Stomach smooth muscle (tissue), 2 donors: ENCODE measurements at regions not wholly inside any gene's neighbourhood (a gene's known extent, or its start where the extent isn't known, plus 50 kb on each side); places are given as distances from the start of the nearest gene placed in this dataset.

ENCODE experiments used
- H3K27ac ChIP-seq: one replicate; pipeline ENCODE4 v1.7.0; 2013; ENCODE audit warnings: mild to moderate bottlenecking, low read length, inconsistent platforms
- H3K27me3 ChIP-seq, 2 donors: one replicate each; pipeline ENCODE4 v1.7.0; 2013; ENCODE audit warnings: low read length in 2 of 2; ENCODE audit not compliant: insufficient read depth in 2 of 2, control insufficient read depth in 1 of 2
- H3K36me3 ChIP-seq, 2 donors: one replicate each; pipeline ENCODE4 v1.7.0; 2013; ENCODE audit warnings: low read length in 2 of 2; ENCODE audit not compliant: control insufficient read depth in 2 of 2, insufficient read depth in 2 of 2
- H3K4me1 ChIP-seq: one replicate; pipeline ENCODE4 v1.7.0; 2013; ENCODE audit warnings: low read length; ENCODE audit not compliant: control insufficient read depth, insufficient read depth
- H3K4me3 ChIP-seq, 2 donors: one replicate each; pipeline ENCODE4 v1.7.0; 2013; ENCODE audit warnings: low read length in 2 of 2
- H3K9ac ChIP-seq, 2 donors: one replicate each; pipeline ENCODE4 v1.7.0; 2013; ENCODE audit warnings: low read length in 2 of 2, mild to moderate bottlenecking in 1 of 2
- H3K9me3 ChIP-seq, 2 donors: one replicate each; pipeline ENCODE4 v1.7.0; 2013; ENCODE audit warnings: low read length in 2 of 2; ENCODE audit not compliant: control insufficient read depth in 2 of 2
- donor health status: healthy.
- donor health status: Pancreatic carcinoma.

DNA sequence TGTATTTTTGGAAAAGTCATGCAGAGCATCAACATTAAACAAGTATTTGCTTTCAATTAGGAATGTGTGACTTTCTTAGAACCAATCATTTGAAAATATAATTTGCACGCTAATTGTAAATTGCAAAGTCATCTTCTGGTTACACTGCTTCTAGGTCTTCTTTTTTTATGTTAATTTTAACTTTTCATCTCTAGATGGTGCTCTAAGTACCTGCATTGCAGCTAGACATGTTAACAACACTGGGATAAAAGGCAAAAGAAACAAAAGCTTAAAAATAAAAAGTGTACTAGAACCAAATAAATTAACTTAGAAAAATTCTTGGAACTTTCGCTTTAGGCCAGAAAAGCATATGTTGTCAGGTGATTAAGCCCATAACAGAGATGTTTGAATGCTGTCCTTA is 2758.2 kb downstream of the PCDH9 start:
- Histone ChIP-seq H3K27ac (no peak overlapping the region), H3K4me3 (no peak overlapping the region), H3K9me3 (no peaks in the 10 kb centered on the region), H3K36me3 (no peaks in the 10 kb centered on the region), H3K4me1 (no peaks in the 10 kb centered on the region), H3K9ac (no peak overlapping the region), H3K27me3 (no peaks in the 10 kb centered on the region)

DNA sequence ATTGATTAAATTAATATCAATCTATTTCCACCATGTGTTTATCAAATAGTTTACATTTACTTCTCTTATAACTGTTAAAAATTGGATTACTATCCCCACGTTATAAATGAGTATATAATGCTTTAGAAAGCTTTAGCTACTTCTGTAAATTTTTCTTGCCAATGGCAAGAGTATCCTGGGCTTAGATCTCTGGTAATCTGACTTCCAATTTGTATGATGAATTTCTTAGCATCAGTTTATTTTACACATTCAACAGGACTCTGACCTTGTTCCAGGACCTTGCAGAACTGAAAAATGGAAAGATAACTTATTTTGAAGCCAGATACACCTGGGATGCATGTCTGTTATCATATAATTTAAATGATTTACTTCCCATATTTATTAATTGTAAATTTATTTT is 2759.4 kb downstream of the PCDH9 start:
- Histone ChIP-seq H3K27me3 (no peaks in the 10 kb centered on the region), H3K9me3 (no peaks in the 10 kb centered on the region), H3K36me3 (no peaks in the 10 kb centered on the region), H3K27ac (no peak overlapping the region), H3K9ac (no peak overlapping the region), H3K4me3 (no peak overlapping the region), H3K4me1 (no peaks in the 10 kb centered on the region)

DNA sequence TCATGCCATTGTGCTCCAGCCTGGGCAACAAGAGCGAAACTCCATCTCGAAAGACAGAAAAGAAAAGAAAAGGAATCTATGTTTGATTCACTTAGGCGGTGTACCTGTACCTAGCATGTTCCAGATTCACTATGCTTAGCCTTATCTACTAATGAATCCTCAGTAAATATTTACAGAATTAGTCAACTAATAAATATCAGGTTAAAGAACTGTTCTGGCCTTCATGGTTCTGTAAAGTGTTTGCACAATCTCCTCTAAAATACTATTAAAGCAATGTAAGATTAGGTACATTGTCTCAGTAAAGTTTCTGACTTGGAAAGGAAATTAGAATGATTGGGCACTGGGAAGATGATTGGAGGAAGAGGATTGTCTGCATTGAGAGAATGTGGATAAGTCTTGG is 2770.4 kb downstream of the PCDH9 start:
- H3K27ac ChIP-seq: no peak overlapping the region
- H3K9me3 ChIP-seq: no peaks in the 10 kb centered on the region
- no peak overlapping the region for H3K4me3 ChIP-seq
- H3K4me1 ChIP-seq: no peaks in the 10 kb centered on the region
- H3K27me3 ChIP-seq: no peaks in the 10 kb centered on the region
- H3K36me3 ChIP-seq: no peaks in the 10 kb centered on the region
- no peak overlapping the region for H3K9ac ChIP-seq

DNA sequence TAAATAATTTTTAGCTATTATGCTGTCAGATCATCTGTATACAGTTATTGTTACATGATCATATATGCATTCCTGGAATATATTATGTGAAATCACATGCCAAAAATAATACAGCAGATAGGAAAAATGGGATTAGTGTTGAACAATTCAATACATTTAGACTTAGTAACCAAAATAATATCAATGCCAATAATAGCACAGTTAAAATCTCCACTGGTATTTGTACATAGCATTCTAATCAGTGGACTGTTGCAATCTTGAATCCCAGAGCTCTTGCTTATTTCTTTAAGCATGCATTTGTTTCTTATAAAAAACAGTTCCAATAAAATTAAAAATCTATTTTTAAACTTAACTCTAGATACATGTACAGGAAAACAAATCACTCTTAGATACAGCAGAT is 2772.2 kb downstream of the PCDH9 start:
- no peaks in the 10 kb centered on the region for H3K36me3 ChIP-seq
- H3K27ac ChIP-seq: no peak overlapping the region
- H3K4me3 ChIP-seq: no peak overlapping the region
- no peak overlapping the region for H3K9ac ChIP-seq
- no peaks in the 10 kb centered on the region for H3K27me3 ChIP-seq
- H3K9me3 ChIP-seq: no peaks in the 10 kb centered on the region
- H3K4me1 ChIP-seq: no peaks in the 10 kb centered on the region

DNA sequence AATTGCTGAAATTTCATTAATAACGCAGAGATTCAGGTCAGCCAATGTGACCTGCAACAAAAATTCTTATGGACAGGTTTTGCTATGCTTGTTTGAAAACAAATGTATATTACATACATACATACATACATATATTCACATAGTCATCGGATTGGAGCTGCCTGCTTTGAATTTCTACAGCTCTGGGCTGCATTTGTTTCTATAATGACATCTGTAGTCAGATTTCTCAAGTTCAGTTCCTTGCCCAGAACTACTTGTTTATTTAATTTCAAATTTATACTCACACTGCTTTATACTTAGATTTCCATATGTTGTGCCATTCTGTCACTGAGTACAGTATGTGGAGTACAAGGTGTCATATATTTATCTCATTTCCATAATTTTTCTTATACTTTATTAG is 2775.0 kb downstream of the PCDH9 start:
- Histone ChIP-seq H3K4me3 (no peak overlapping the region), H3K27ac (no peak overlapping the region), H3K4me1 (no peaks in the 10 kb centered on the region), H3K9me3 (no peaks in the 10 kb centered on the region), H3K9ac (no peak overlapping the region), H3K27me3 (no peaks in the 10 kb centered on the region), H3K36me3 (no peaks in the 10 kb centered on the region)

DNA sequence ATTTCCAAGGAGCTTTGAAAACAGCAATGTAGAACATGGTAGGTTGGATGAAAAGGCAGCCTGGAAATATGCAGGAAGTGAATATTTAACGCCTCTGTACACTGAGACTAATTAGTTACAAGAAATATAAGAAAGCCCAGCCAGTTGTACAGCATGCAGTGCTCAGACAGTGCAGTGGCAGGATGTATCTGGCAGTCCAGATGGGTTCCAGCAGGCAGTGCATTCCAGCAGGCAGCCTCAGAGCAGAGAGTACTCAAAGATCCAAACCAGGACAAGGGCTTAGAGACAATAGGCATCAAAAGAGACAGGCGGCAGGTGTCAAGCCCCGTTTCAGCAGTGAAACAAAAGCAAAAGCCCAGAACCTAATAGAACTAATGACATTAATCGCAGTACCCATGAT is 2776.3 kb downstream of the PCDH9 start:
- Histone ChIP-seq H3K9me3 (no peaks in the 10 kb centered on the region), H3K4me1 (no peaks in the 10 kb centered on the region), H3K27ac (no peak overlapping the region), H3K36me3 (no peaks in the 10 kb centered on the region), H3K9ac (no peak overlapping the region), H3K27me3 (no peaks in the 10 kb centered on the region), H3K4me3 (no peak overlapping the region)

DNA sequence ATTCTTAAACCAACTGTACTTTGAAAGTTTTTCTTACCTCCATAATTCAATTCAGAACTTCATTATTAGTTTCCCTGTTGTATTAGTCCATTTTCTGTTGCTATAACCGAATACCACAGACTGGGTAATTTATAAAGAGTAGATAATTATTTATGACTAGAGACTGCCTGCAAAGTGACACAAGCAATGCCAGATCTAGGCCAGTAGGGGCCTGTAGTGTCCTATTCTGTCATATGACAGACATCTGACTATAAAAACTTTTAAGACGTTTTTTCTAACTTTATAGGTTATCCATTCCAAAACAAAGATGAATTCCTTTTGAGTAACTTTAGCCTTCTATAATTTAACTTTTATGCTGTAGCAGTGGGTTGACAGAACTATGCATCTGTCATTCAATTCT is 2783.8 kb downstream of the PCDH9 start:
- no peaks in the 10 kb centered on the region for H3K27me3 ChIP-seq
- no peaks in the 10 kb centered on the region for H3K4me1 ChIP-seq
- no peak overlapping the region for H3K27ac ChIP-seq
- no peaks in the 10 kb centered on the region for H3K36me3 ChIP-seq
- no peaks in the 10 kb centered on the region for H3K9me3 ChIP-seq
- H3K9ac ChIP-seq: no peak overlapping the region
- H3K4me3 ChIP-seq: no peak overlapping the region

DNA sequence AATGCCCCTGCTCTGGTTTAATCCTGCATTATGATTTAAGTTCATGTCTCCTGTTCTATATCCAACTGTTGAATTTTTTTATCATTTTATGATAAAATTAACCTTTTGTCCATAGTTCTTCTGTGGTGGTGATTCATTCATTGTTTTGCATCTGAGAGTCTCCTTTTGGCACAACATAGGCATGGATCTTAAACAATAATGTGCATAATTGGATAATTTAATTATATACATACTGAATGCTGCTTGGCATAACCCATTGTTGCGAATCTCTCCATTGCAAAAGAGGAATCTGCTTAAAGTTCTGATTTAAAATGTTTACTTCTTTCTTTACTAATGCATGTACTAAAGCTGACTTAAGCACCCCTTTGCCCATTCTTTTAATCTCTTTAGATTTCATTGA is 2788.4 kb downstream of the PCDH9 start:
- H3K4me1 ChIP-seq: no peaks in the 10 kb centered on the region
- no peak overlapping the region for H3K4me3 ChIP-seq
- no peaks in the 10 kb centered on the region for H3K36me3 ChIP-seq
- H3K27me3 ChIP-seq: no peaks in the 10 kb centered on the region
- no peak overlapping the region for H3K9ac ChIP-seq
- H3K9me3 ChIP-seq: no peaks in the 10 kb centered on the region
- no peak overlapping the region for H3K27ac ChIP-seq

DNA sequence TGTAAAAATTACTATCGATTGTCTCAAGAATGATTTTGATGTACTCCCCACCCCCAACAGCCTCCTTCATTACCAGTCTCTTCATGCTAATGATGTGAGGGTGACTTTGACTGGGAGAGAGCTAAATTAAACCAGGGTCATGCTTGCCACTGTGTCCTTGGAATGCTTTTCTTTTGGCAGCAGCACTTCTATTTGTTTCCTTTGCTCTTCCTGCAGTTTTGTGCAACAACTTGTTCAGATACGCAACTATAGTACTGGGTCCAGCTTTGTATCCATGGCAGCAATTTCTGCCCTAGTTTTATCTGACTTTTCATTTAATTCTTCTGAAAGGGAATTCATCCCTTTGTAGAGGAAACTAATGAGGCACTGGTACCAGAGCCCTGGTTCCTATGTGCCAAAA is 2792.1 kb downstream of the PCDH9 start:
- Histone ChIP-seq H3K4me3 (no peak overlapping the region), H3K27ac (no peak overlapping the region), H3K9ac (no peak overlapping the region), H3K36me3 (no peaks in the 10 kb centered on the region), H3K4me1 (no peaks in the 10 kb centered on the region), H3K27me3 (no peaks in the 10 kb centered on the region), H3K9me3 (no peaks in the 10 kb centered on the region)

DNA sequence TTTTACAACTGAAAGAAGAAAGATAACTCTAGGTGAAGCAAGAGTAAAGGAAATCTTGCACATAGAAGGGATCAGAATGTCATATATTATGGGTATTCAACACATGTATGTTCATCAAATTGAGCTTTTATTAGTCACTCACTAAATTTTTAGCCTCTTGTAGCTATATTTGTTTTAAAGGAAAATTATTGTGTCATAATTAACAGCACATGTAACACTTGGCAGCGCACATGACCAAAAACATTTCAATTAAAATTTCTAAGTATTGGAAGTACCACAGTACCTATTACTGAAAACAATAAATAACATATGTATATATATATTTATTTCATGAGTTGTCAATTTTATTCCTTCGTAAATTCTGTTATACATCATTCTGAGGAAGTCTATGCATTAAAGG is 2800.4 kb downstream of the PCDH9 start:
- H3K4me1 ChIP-seq: no peaks in the 10 kb centered on the region
- no peaks in the 10 kb centered on the region for H3K27me3 ChIP-seq
- H3K27ac ChIP-seq: no peak overlapping the region
- no peaks in the 10 kb centered on the region for H3K9me3 ChIP-seq
- no peak overlapping the region for H3K9ac ChIP-seq
- H3K36me3 ChIP-seq: no peaks in the 10 kb centered on the region
- no peak overlapping the region for H3K4me3 ChIP-seq

DNA sequence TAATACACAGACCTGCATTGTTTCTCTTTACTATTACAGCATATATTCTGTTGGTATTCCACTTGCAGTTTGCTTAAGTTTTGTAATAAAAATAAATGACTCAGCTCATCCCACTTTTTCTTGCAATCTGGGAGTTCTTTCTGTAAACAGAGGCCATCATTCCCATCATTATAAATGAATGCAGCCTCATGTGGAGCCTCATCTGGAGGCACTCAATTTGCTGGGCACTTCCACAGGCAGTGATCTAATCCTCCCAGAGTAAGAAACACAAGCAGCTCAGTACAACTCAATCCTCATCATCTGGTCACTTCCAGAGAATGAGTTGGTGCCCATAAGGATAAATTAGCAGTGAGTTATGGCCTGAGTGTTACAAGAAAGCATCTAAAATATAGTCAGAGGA is 2801.9 kb downstream of the PCDH9 start:
- H3K36me3 ChIP-seq: no peaks in the 10 kb centered on the region
- H3K27ac ChIP-seq: no peak overlapping the region
- no peaks in the 10 kb centered on the region for H3K9me3 ChIP-seq
- no peak overlapping the region for H3K9ac ChIP-seq
- no peak overlapping the region for H3K4me3 ChIP-seq
- H3K27me3 ChIP-seq: no peaks in the 10 kb centered on the region
- no peaks in the 10 kb centered on the region for H3K4me1 ChIP-seq

DNA sequence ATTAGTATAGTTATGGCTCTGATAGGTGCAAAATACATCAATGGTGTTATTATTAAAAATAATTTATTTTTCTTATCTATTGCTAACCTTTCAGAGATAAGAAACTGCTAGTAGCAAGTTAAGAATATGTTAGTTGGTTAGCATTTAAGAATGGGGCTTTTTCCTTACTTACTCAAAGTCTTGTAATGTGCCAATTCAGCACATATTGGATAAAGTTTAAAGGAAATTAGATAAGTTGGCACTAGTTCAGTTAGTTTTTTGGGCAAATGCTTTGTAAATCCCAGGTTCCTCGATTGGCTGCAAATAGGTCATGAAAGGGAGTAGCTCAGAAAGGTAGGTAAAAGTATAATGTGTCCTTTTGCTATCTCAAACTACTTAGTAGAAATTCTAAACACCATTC is 2806.7 kb downstream of the PCDH9 start:
- Histone ChIP-seq H3K27me3 (no peaks in the 10 kb centered on the region), H3K4me3 (no peak overlapping the region), H3K9ac (no peak overlapping the region), H3K9me3 (no peaks in the 10 kb centered on the region), H3K36me3 (no peaks in the 10 kb centered on the region), H3K4me1 (no peaks in the 10 kb centered on the region), H3K27ac (no peak overlapping the region)
